Osteoblast (primary cell): ENCODE measurements at regions not wholly inside any gene's neighbourhood (a gene's known extent, or its start where the extent isn't known, plus 50 kb on each side); places are given as distances from the start of the nearest gene placed in this dataset.

Source experiments
- DNase-seq: peaks from one replicate; pipeline ENCODE4 v3.0.0; 2011; ENCODE audit warnings: low spot score, mixed read lengths; ENCODE audit not compliant: insufficient read length; ENCODE audit errors: missing footprints
- H2AFZ ChIP-seq: 2 replicates; pipeline ENCODE4 v1.6.0; 2011; ENCODE audit warnings: mild to moderate bottlenecking, low read length
- H3K27ac ChIP-seq: 2 replicates; pipeline ENCODE4 v1.5.1; 2011; ENCODE audit warnings: mild to moderate bottlenecking, low read depth, low read length, moderate library complexity
- H3K27me3 ChIP-seq: 2 replicates; pipeline ENCODE4 v1.6.0; 2012; ENCODE audit warnings: mild to moderate bottlenecking, control low read depth, inconsistent platforms, low read length, moderate library complexity; ENCODE audit not compliant: insufficient read depth
- H3K36me3 ChIP-seq: 2 replicates; pipeline ENCODE4 v1.5.1; 2011; ENCODE audit warnings: mild to moderate bottlenecking, low read length, control low read depth, moderate library complexity; ENCODE audit not compliant: insufficient read depth
- H3K4me1 ChIP-seq: 2 replicates; pipeline ENCODE4 v1.5.1; 2011; ENCODE audit warnings: mild to moderate bottlenecking, low read length, control low read depth, moderate library complexity; ENCODE audit not compliant: insufficient read depth
- H3K4me2 ChIP-seq: 2 replicates; pipeline ENCODE4 v1.6.0; 2011; ENCODE audit warnings: mild to moderate bottlenecking, low read length; ENCODE audit not compliant: insufficient read depth
- H3K4me3 ChIP-seq: fragments of 200-600 bp; sonication (generic); 3 replicates; pipeline ENCODE4 v1.5.1; 2012; ENCODE audit warnings: mild to moderate bottlenecking, low read length, inconsistent platforms; ENCODE audit not compliant: insufficient read depth
- H3K79me2 ChIP-seq: 2 replicates; pipeline ENCODE4 v1.6.0; 2012; ENCODE audit warnings: mild to moderate bottlenecking, low read length, control low read depth, inconsistent platforms; ENCODE audit not compliant: insufficient read depth
- H3K9me3 ChIP-seq: 2 replicates; pipeline ENCODE4 v1.5.1; 2011; ENCODE audit warnings: low read depth, low read length, control low read depth
- H4K20me1 ChIP-seq: 2 replicates; pipeline ENCODE4 v1.6.0; 2012; ENCODE audit warnings: mild to moderate bottlenecking, low read length, control low read depth; ENCODE audit not compliant: insufficient read depth
- TF ChIP-seq, protein P1 (sequence below): IDR thresholded peaks from 2 replicates; pipeline ENCODE4 v1.5.1; 2011; ENCODE audit warnings: mild to moderate bottlenecking, low read depth, low read length, moderate library complexity; ENCODE audit errors: extremely low read depth

GRCh38 chr18:43934322-43934721 lies 657.0 kb upstream of the SYT4 start:
- H3K27ac ChIP-seq, result no peak overlapping the region
- TF ChIP-seq, protein P1, sequence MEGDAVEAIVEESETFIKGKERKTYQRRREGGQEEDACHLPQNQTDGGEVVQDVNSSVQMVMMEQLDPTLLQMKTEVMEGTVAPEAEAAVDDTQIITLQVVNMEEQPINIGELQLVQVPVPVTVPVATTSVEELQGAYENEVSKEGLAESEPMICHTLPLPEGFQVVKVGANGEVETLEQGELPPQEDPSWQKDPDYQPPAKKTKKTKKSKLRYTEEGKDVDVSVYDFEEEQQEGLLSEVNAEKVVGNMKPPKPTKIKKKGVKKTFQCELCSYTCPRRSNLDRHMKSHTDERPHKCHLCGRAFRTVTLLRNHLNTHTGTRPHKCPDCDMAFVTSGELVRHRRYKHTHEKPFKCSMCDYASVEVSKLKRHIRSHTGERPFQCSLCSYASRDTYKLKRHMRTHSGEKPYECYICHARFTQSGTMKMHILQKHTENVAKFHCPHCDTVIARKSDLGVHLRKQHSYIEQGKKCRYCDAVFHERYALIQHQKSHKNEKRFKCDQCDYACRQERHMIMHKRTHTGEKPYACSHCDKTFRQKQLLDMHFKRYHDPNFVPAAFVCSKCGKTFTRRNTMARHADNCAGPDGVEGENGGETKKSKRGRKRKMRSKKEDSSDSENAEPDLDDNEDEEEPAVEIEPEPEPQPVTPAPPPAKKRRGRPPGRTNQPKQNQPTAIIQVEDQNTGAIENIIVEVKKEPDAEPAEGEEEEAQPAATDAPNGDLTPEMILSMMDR, result no peak

DNA sequence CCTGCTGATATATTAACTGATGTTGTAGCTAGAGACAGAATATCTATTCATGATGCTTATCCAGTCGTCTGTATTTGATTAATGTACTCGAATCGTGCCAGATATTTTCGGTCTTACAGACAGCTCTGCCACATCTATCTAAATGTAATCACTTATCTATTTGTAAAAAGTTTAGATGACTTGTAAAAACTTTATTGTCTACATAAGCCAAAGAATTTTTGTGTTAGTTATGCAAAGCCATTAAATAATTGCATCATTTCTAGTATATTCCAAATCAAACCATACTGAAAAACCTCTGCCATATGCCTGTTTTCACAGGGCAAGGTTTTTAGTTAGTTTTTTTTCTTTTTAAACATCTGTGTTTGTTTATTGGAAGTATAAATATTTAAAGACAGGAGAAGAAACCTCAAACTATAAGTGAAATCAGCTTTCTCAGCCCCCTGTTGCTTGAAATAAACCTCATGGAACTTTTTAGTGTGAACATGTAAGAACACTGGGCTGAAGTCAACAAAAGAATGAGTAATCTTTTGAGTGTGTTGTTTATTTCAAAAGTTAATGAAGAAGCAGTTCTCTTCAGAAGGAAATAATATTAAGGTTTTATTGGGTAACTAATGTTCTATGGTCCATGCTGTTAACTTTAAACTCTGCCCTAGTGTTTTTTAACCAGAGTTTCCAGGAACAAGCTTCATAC lies 657.6 kb upstream of the SYT4 start:
- TF ChIP-seq, protein P1, result no peak
- Histone ChIP-seq H3K79me2 (no peaks in the 10 kb centered on the region), H3K4me2 (no peak overlapping the region), H3K9me3 (no peaks in the 10 kb centered on the region), H2AFZ (no peak overlapping the region), H3K36me3 (no peaks in the 10 kb centered on the region), H3K27me3 (no peaks in the 10 kb centered on the region), H3K27ac (no peak overlapping the region), H3K4me3 (no peak overlapping the region), H3K4me1 (no peaks in the 10 kb centered on the region), H4K20me1 (no peaks in the 10 kb centered on the region)
- DNase-seq, result no peak

More at GRCh38 chr18:43934322-43934721, 657.0 kb upstream of the SYT4 start:
- Histone ChIP-seq H3K36me3 (no peaks in the 10 kb centered on the region), H3K9me3 (no peaks in the 10 kb centered on the region), H4K20me1 (no peaks in the 10 kb centered on the region), H3K27me3 (no peaks in the 10 kb centered on the region), H3K4me2 (no peak overlapping the region), H3K79me2 (no peaks in the 10 kb centered on the region), H2AFZ (no peak overlapping the region), H3K4me1 (no peaks in the 10 kb centered on the region), H3K4me3 (no peak overlapping the region)
- no peak for DNase-seq

DNA sequence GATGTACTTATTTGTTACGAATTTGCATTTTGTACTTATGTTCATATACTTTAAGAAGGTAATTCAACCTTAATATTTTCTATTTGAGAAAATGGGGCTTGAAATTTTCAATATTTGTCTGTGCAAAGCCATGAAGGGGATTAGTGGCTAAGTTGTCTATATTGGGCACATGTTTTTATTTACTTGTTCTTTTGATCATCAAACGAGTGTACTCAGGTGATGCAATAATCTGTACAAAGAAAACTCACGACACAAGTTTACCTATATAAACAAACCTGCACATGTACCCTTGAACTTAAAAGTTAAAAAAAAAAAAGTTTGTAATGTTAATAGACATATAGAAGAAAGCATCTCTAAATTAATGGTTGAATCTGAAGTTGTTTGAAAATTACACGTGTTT lies 658.9 kb upstream of the SYT4 start:
- TF ChIP-seq, protein P1, result no peak
- Histone ChIP-seq H3K4me3 (no peak overlapping the region), H3K36me3 (no peaks in the 10 kb centered on the region), H3K79me2 (no peaks in the 10 kb centered on the region), H2AFZ (no peak overlapping the region), H4K20me1 (no peaks in the 10 kb centered on the region), H3K27me3 (no peaks in the 10 kb centered on the region), H3K4me1 (no peaks in the 10 kb centered on the region), H3K4me2 (no peak overlapping the region), H3K9me3 (no peaks in the 10 kb centered on the region), H3K27ac (no peak overlapping the region)
- DNase-seq, result no peak

- TF ChIP-seq, protein P1, result no peak
- H3K27me3 ChIP-seq, result no peaks in the 10 kb centered on the region
- H3K36me3 ChIP-seq, result no peaks in the 10 kb centered on the region
- H3K79me2 ChIP-seq, result no peaks in the 10 kb centered on the region
- no peak overlapping the region for H3K27ac ChIP-seq
- no peaks in the 10 kb centered on the region for H4K20me1 ChIP-seq
- no peaks in the 10 kb centered on the region for H3K4me1 ChIP-seq
- H2AFZ ChIP-seq, result no peak overlapping the region
- no peak overlapping the region for H3K4me2 ChIP-seq
- H3K4me3 ChIP-seq, result no peak overlapping the region
- no peak for DNase-seq
- H3K9me3 ChIP-seq, result no peaks in the 10 kb centered on the region
Measured at GRCh38 chr18:43949291-43949690, 672.0 kb upstream of the SYT4 start.
